Caco-2 (cell line): ENCODE measurements at regions not wholly inside any gene's neighbourhood (a gene's known extent, or its start where the extent isn't known, plus 50 kb on each side); places are given as distances from the start of the nearest gene placed in this dataset.

Source experiments
- BruUV-seq: library from RNA; stranded (reverse); fragments of 400-500 nt; replicated peaks from 2 replicates; lab custom pipeline; 2021; lab: Mats Ljungman, UMichigan
- CTCF ChIA-PET: fragments of 300-600 bp; sonication (Branson Sonifier 250); formaldehyde crosslinking; loops from one replicate; lab custom pipeline; 2022; ENCODE audit warnings: antibody characterized with exemption; lab: Charles Lee
- POLR2A ChIA-PET: fragments of 300-600 bp; sonication (Branson Sonifier 250); formaldehyde crosslinking; loops from one replicate; lab custom pipeline; 2022; ENCODE audit warnings: antibody characterized with exemption; lab: Charles Lee
- DNase-seq, 2 experiments: peaks; one replicate each; pipeline versions ENCODE4 v3.0.0 to v3.0.0-alpha.2; 2020 to 2022
- H3K27me3 ChIP-seq: replicated peaks from 2 replicates; pipeline ENCODE4 v1.6.0; 2011; ENCODE audit warnings: low read length; ENCODE audit not compliant: control insufficient read depth, insufficient read depth
- H3K36me3 ChIP-seq: 2 replicates; pipeline ENCODE4 v1.5.1; 2011; ENCODE audit warnings: low read length; ENCODE audit not compliant: control insufficient read depth, insufficient read depth
- H3K4me1 ChIP-seq: fragments of 250-450 bp; sonication (Bioruptor Pico); 2 replicates; pipeline ENCODE4 v1.5.1; 2020; ENCODE audit warnings: mild to moderate bottlenecking
- H3K4me3 ChIP-seq: 2 replicates; pipeline ENCODE4 v1.5.1; 2011; ENCODE audit warnings: low read depth, mild to moderate bottlenecking, control low read depth, low read length
- H3K9me3 ChIP-seq: fragments of 250-450 bp; sonication (Bioruptor Pico); 2 replicates; pipeline ENCODE4 v1.5.1; 2020; ENCODE audit warnings: mild to moderate bottlenecking, moderate library complexity
- H3K27ac Mint-ChIP-seq: one replicate; pipeline ENCODE4 v1.8.0; 2022; ENCODE audit warnings: mixed read lengths; ENCODE audit not compliant: unreplicated experiment
- H3K27me3 Mint-ChIP-seq: one replicate; pipeline ENCODE4 v1.8.0; 2022; ENCODE audit warnings: mixed read lengths; ENCODE audit not compliant: insufficient read depth, unreplicated experiment
- H3K36me3 Mint-ChIP-seq: one replicate; pipeline ENCODE4 v1.8.0; 2022; ENCODE audit warnings: mild to moderate bottlenecking, mixed read lengths; ENCODE audit not compliant: insufficient read depth, unreplicated experiment
- H3K4me1 Mint-ChIP-seq: one replicate; pipeline ENCODE4 v1.8.0; 2022; ENCODE audit warnings: low read depth, mixed read lengths; ENCODE audit not compliant: unreplicated experiment
- H3K4me3 Mint-ChIP-seq: one replicate; pipeline ENCODE4 v1.8.0; 2022; ENCODE audit warnings: mild to moderate bottlenecking, moderate library complexity, mixed read lengths; ENCODE audit not compliant: unreplicated experiment
- H3K9me3 Mint-ChIP-seq: one replicate; pipeline ENCODE4 v1.8.0; 2022; ENCODE audit warnings: mixed read lengths; ENCODE audit not compliant: unreplicated experiment
- intact Hi-C: fragments of 100-400 bp; cut with micrococcal nuclease; formaldehyde crosslinking; loops from one replicate; pipeline ENCODE4 v1.10.0; 2022; ENCODE audit not compliant: unreplicated experiment
- TF ChIP-seq, protein P1 (sequence below), 2 experiments: fragments of 200-600 bp in 1 of 2; IDR thresholded peaks; 1 replicate in 1 of 2; 2 replicates in 1 of 2; pipeline versions ENCODE4 v1.5.1 to v1.8.0; 2011 to 2022; ENCODE audit warnings: antibody characterized with exemption in 1 of 2, control low read depth in 1 of 2, inconsistent platforms in 1 of 2, low read depth in 1 of 2, low read length in 1 of 2, mild to moderate bottlenecking in 1 of 2, moderate library complexity in 1 of 2; ENCODE audit not compliant: insufficient read depth in 1 of 2, severe bottlenecking in 1 of 2, unreplicated experiment in 1 of 2

DNA sequence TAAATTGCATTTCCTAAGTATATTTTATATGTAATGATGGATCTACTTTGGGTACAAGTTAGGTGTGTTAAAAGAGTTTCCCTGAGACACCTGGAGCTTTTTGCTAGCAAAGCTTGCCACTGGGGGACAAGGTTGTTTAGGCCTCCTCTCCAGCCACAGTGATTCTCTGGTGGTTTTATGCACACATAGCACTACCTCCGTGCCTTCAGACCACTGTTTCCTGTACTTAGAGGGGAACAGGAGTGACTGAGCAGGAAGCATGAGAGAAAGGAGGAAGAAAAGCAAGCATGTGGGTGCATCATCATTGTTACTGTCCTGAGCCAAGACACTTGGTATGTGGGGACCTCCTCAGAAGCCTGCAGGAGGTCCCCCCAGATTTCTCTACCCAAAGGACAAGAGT, 272.1 kb downstream of the RASEF start:
- H3K9me3 ChIP-seq = no peaks in the 10 kb centered on the region
- intact Hi-C loops = no loop called here
- Mint-ChIP-seq H3K36me3 (no peaks in the 10 kb centered on the region), H3K9me3 (no peaks in the 10 kb centered on the region), H3K4me1 (no peaks in the 10 kb centered on the region), H3K4me3 (no peak overlapping the region), H3K27ac (no peak overlapping the region), H3K27me3 (no peaks in the 10 kb centered on the region)
- ChIA-PET POLR2A (no interaction called here), CTCF (no interaction called here)
- no peaks in the 10 kb centered on the region for H3K36me3 ChIP-seq
- H3K4me1 ChIP-seq = no peaks in the 10 kb centered on the region
- no peak for DNase-seq
- H3K4me3 ChIP-seq = no peak overlapping the region
- BruUV-seq = no TSS peak
- TF ChIP-seq, protein P1, sequence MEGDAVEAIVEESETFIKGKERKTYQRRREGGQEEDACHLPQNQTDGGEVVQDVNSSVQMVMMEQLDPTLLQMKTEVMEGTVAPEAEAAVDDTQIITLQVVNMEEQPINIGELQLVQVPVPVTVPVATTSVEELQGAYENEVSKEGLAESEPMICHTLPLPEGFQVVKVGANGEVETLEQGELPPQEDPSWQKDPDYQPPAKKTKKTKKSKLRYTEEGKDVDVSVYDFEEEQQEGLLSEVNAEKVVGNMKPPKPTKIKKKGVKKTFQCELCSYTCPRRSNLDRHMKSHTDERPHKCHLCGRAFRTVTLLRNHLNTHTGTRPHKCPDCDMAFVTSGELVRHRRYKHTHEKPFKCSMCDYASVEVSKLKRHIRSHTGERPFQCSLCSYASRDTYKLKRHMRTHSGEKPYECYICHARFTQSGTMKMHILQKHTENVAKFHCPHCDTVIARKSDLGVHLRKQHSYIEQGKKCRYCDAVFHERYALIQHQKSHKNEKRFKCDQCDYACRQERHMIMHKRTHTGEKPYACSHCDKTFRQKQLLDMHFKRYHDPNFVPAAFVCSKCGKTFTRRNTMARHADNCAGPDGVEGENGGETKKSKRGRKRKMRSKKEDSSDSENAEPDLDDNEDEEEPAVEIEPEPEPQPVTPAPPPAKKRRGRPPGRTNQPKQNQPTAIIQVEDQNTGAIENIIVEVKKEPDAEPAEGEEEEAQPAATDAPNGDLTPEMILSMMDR (IDR thresholded peaks at IDR 0.05; ENCODE audit: insufficient read depth in 1 of 2, low read depth in 1 of 2, low read length in 1 of 2, severe bottlenecking in 1 of 2, unreplicated experiment in 1 of 2) = no peak
- no peaks in the 10 kb centered on the region for H3K27me3 ChIP-seq

GRCh38 chr9:82791692-82792091, 271.2 kb downstream of the RASEF start:
- BruUV-seq = no TSS peak
- TF ChIP-seq, protein P1 (IDR thresholded peaks at IDR 0.05; ENCODE audit: insufficient read depth in 1 of 2, low read depth in 1 of 2, low read length in 1 of 2, severe bottlenecking in 1 of 2, unreplicated experiment in 1 of 2) = no peak
- no peaks in the 10 kb centered on the region for H3K36me3 ChIP-seq
- H3K9me3 Mint-ChIP-seq = no peaks in the 10 kb centered on the region
- POLR2A ChIA-PET = no interaction called here
- no peak overlapping the region for H3K27ac Mint-ChIP-seq
- no peaks in the 10 kb centered on the region for H3K27me3 ChIP-seq
- H3K4me1 ChIP-seq = no peaks in the 10 kb centered on the region
- intact Hi-C loops = no loop called here
- no peak for DNase-seq
- H3K4me3 Mint-ChIP-seq = no peak overlapping the region
- H3K4me1 Mint-ChIP-seq = no peaks in the 10 kb centered on the region
- no peak overlapping the region for H3K4me3 ChIP-seq
- H3K9me3 ChIP-seq = no peaks in the 10 kb centered on the region
- no peaks in the 10 kb centered on the region for H3K36me3 Mint-ChIP-seq
- CTCF ChIA-PET = no interaction called here
- H3K27me3 Mint-ChIP-seq = no peaks in the 10 kb centered on the region

DNA sequence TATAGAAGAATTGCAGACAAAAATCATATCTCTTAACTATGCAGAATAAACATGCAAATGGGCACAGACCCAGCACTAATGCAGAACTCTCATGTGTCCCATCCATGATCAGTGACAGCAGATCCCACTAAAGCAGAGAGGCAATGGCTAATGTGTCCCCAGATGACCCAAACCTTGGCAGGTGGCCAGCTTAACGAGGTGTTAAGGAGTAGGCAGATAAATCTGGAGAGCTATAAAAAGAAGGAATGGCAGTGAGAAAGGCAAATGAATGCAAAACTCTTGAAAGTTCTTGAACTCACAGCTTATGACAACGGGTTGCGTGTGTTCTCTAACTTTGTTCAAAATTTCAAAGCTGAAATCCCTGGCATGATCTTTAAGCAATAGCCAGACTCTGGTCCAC, 265.4 kb downstream of the RASEF start:
- Mint-ChIP-seq H3K4me1 (no peaks in the 10 kb centered on the region), H3K9me3 (no peaks in the 10 kb centered on the region), H3K36me3 (no peaks in the 10 kb centered on the region), H3K27ac (no peak overlapping the region), H3K27me3 (no peaks in the 10 kb centered on the region), H3K4me3 (no peak overlapping the region)
- Histone ChIP-seq H3K4me3 (no peak overlapping the region), H3K9me3 (no peaks in the 10 kb centered on the region), H3K4me1 (no peaks in the 10 kb centered on the region), H3K27me3 (no peaks in the 10 kb centered on the region), H3K36me3 (no peaks in the 10 kb centered on the region)
- intact Hi-C loops = no loop called here
- CTCF ChIA-PET = no interaction called here
- POLR2A ChIA-PET = no interaction called here
- no peak for DNase-seq
- TF ChIP-seq, protein P1 (IDR thresholded peaks at IDR 0.05; ENCODE audit: insufficient read depth in 1 of 2, low read depth in 1 of 2, low read length in 1 of 2, severe bottlenecking in 1 of 2, unreplicated experiment in 1 of 2) = no peak
- no TSS peak for BruUV-seq
